H9 (cell line): ENCODE measurements at regions not wholly inside any gene's neighbourhood (a gene's known extent, or its start where the extent isn't known, plus 50 kb on each side); places are given as distances from the start of the nearest gene placed in this dataset.

ENCODE experiments used
- DNase-seq: peaks from one replicate; pipeline ENCODE4 v3.0.0-alpha.2; 2017
- H2AFZ ChIP-seq: one replicate; pipeline ENCODE4 v1.6.1; 2013; ENCODE audit warnings: mild to moderate bottlenecking, low read length, control low read depth, moderate library complexity
- H2AK5ac ChIP-seq: 2 replicates; pipeline ENCODE4 v1.6.1; 2013; ENCODE audit warnings: low read length, control low read depth, mixed read lengths; ENCODE audit not compliant: insufficient read length
- H2BK120ac ChIP-seq: one replicate; pipeline ENCODE4 v1.6.1; 2013; ENCODE audit warnings: low read depth, mild to moderate bottlenecking, low read length, control low read depth, inconsistent platforms; ENCODE audit not compliant: poor library complexity, severe bottlenecking
- H2BK12ac ChIP-seq: 2 replicates; pipeline ENCODE4 v1.6.1; 2013; ENCODE audit warnings: low read length, control low read depth, mixed read lengths, low read depth; ENCODE audit not compliant: insufficient read length
- H2BK15ac ChIP-seq: 2 replicates; pipeline ENCODE4 v1.6.1; 2013; ENCODE audit warnings: low read depth, low read length, control low read depth
- H2BK20ac ChIP-seq: one replicate; pipeline ENCODE4 v1.6.1; 2013; ENCODE audit warnings: low read depth, mild to moderate bottlenecking, low read length, control low read depth, inconsistent platforms; ENCODE audit not compliant: poor library complexity, severe bottlenecking
- H2BK5ac ChIP-seq: 2 replicates; pipeline ENCODE4 v1.6.1; 2013; ENCODE audit warnings: low read length, control low read depth, mixed read lengths; ENCODE audit not compliant: insufficient read length
- H3K14ac ChIP-seq: 2 replicates; pipeline ENCODE4 v1.6.1; 2013; ENCODE audit warnings: low read length, control low read depth; ENCODE audit not compliant: insufficient read depth
- H3K18ac ChIP-seq: 2 replicates; pipeline ENCODE4 v1.6.1; 2013; ENCODE audit warnings: low read depth, mild to moderate bottlenecking, mixed read lengths, low read length, control low read depth; ENCODE audit not compliant: insufficient read length
- H3K23ac ChIP-seq: 2 replicates; pipeline ENCODE4 v1.6.1; 2013; ENCODE audit warnings: low read length, control low read depth, mixed read lengths, low read depth; ENCODE audit not compliant: insufficient read length
- H3K23me2 ChIP-seq: 2 replicates; pipeline ENCODE4 v1.6.1; 2013; ENCODE audit warnings: low read depth, mild to moderate bottlenecking, mixed read lengths, low read length, control low read depth; ENCODE audit not compliant: insufficient read length, poor library complexity, severe bottlenecking
- H3K27ac ChIP-seq: 2 replicates; pipeline ENCODE4 v1.5.1; 2013; ENCODE audit warnings: low read length, control low read depth, mixed read lengths, low read depth; ENCODE audit not compliant: insufficient read length
- H3K27me3 ChIP-seq: 2 replicates; pipeline ENCODE4 v1.6.1; 2013; ENCODE audit warnings: low read length, control low read depth, inconsistent platforms; ENCODE audit not compliant: insufficient read depth
- H3K4ac ChIP-seq: 2 replicates; pipeline ENCODE4 v1.6.1; 2013; ENCODE audit warnings: low read depth, mild to moderate bottlenecking, control low read depth, inconsistent platforms, low read length, moderate library complexity
- H3K4me1 ChIP-seq: 2 replicates; pipeline ENCODE4 v1.6.1; 2013; ENCODE audit warnings: low read length, control low read depth, inconsistent platforms; ENCODE audit not compliant: insufficient read depth
- H3K4me2 ChIP-seq: 2 replicates; pipeline ENCODE4 v1.6.1; 2013; ENCODE audit warnings: low read length, control low read depth, mixed read lengths; ENCODE audit not compliant: insufficient read length, insufficient read depth
- H3K56ac ChIP-seq: 2 replicates; pipeline ENCODE4 v1.6.1; 2013; ENCODE audit warnings: low read depth, mild to moderate bottlenecking, mixed read lengths, low read length, control low read depth; ENCODE audit not compliant: insufficient read length
- H3K79me1 ChIP-seq: 2 replicates; pipeline ENCODE4 v1.6.1; 2013; ENCODE audit warnings: low read depth, mild to moderate bottlenecking, moderate library complexity, low read length, control low read depth, inconsistent platforms; ENCODE audit not compliant: insufficient read depth, poor library complexity, severe bottlenecking
- H3K79me2 ChIP-seq: 2 replicates; pipeline ENCODE4 v1.6.1; 2013; ENCODE audit warnings: low read length, control low read depth, inconsistent platforms; ENCODE audit not compliant: insufficient read depth
- H3K9ac ChIP-seq: 2 replicates; pipeline ENCODE4 v1.6.1; 2013; ENCODE audit warnings: low read length, control low read depth, mixed read lengths; ENCODE audit not compliant: insufficient read length; ENCODE audit errors: extremely low read depth
- H3K9me3 ChIP-seq: one replicate; pipeline ENCODE4 v1.6.1; 2013; ENCODE audit warnings: low read depth, low read length, inconsistent platforms; ENCODE audit not compliant: control insufficient read depth
- H3T11ph ChIP-seq: one replicate; pipeline ENCODE4 v1.6.1; 2013; ENCODE audit warnings: mild to moderate bottlenecking, low read length, control low read depth, inconsistent platforms
- H4K20me1 ChIP-seq: one replicate; pipeline ENCODE4 v1.6.1; 2013; ENCODE audit not compliant: control insufficient read depth, insufficient read length, insufficient read depth
- H4K5ac ChIP-seq: 2 replicates; pipeline ENCODE4 v1.6.1; 2013; ENCODE audit warnings: low read depth, mild to moderate bottlenecking, mixed read lengths, low read length, control low read depth; ENCODE audit not compliant: insufficient read length
- H4K8ac ChIP-seq: replicated peaks from 2 replicates; pipeline ENCODE4 v1.6.1; 2013; ENCODE audit warnings: low read length, control low read depth, mixed read lengths, low read depth; ENCODE audit not compliant: insufficient read length
- H4K91ac ChIP-seq: 2 replicates; pipeline ENCODE4 v1.6.1; 2013; ENCODE audit warnings: low read depth, mild to moderate bottlenecking, moderate library complexity, mixed read lengths, low read length, control low read depth; ENCODE audit not compliant: insufficient read length
- H3K27ac Mint-ChIP-seq, 3 experiments: 2 replicates in 2 of 3; 3 replicates in 1 of 3; pipeline ENCODE4 v1.8.0; 2020 to 2021; ENCODE audit warnings: mixed read lengths in 3 of 3, mild to moderate bottlenecking in 1 of 3, moderate library complexity in 1 of 3
- H3K27me3 Mint-ChIP-seq: 2 replicates; pipeline ENCODE4 v1.8.0; 2021; ENCODE audit warnings: low read depth, mild to moderate bottlenecking, moderate library complexity, mixed read lengths
- H3K36me3 Mint-ChIP-seq, 3 experiments: 2 replicates in 2 of 3; 3 replicates in 1 of 3; pipeline ENCODE4 v1.8.0; 2020 to 2021; ENCODE audit warnings: low read depth in 3 of 3, mixed read lengths in 3 of 3; ENCODE audit not compliant: insufficient read depth in 1 of 3
- H3K4me1 Mint-ChIP-seq, 2 experiments: 2 replicates each; pipeline ENCODE4 v1.8.0; 2020; ENCODE audit warnings: mixed read lengths in 2 of 2
- H3K4me3 Mint-ChIP-seq, 2 experiments: 2 replicates in 1 of 2; 3 replicates in 1 of 2; pipeline ENCODE4 v1.8.0; 2020 to 2021; ENCODE audit warnings: mild to moderate bottlenecking in 2 of 2, mixed read lengths in 2 of 2, moderate library complexity in 1 of 2
- H3K9me3 Mint-ChIP-seq, 2 experiments: 2 replicates in 1 of 2; 3 replicates in 1 of 2; pipeline ENCODE4 v1.8.0; 2020; ENCODE audit warnings: mild to moderate bottlenecking in 2 of 2, mixed read lengths in 2 of 2, moderate library complexity in 1 of 2
- CTCF ChIP-seq: fragments of 200-600 bp; sonication (generic); conservative IDR thresholded peaks from 3 replicates; pipeline ENCODE4 v1.8.0; 2021; ENCODE audit warnings: antibody characterized with exemption, mild to moderate bottlenecking
- WGBS: extraction: QIAGEN DNeasy Blood & Tissue Kit; methylation state at CpG from one replicate; pipeline ENCODE4 v1.1.7; 2013; ENCODE audit warnings: missing lambda C conversion rate, low lambda C conversion rate, mixed read lengths; ENCODE audit not compliant: insufficient read length; ENCODE audit errors: extremely low coverage; 5-methylcytosine and 5-hydroxymethylcytosine counted together

DNA sequence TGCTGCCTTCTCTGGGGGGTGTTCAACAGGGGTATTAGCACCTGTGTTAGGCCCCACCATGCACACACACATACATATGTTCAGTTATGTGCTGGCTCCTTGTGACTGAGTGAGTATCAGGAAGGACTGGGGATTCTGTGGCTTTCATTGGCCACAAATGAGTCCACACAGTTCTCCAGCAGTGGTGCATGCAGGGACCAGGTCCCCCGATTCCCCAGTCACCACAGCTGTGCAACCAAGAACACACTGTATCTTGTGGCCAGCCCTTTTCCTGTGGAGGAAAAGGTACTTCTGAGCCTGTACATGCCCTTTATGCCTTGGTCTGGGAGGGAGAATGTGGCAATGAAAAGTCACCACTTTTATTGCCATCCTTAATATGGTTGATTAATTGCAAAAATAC lies 74.9 kb upstream of the KLF7 start:
- no peaks in the 10 kb centered on the region; a peak in 1 of 7 replicates for H3K36me3 Mint-ChIP-seq
- no peak for DNase-seq
- no peak overlapping the region for H4K5ac ChIP-seq
- no peaks in the 10 kb centered on the region for H3K79me1 ChIP-seq
- H3K18ac ChIP-seq = no peak overlapping the region
- H3K4ac ChIP-seq = no peak overlapping the region
- H3K9me3 ChIP-seq = no peaks in the 10 kb centered on the region
- H3K23me2 ChIP-seq = no peaks in the 10 kb centered on the region
- H4K91ac ChIP-seq = no peak overlapping the region
- no peaks in the 10 kb centered on the region for H3K79me2 ChIP-seq
- H3K56ac ChIP-seq = no peak overlapping the region
- H4K20me1 ChIP-seq = no peaks in the 10 kb centered on the region
- no peak overlapping the region for H3T11ph ChIP-seq
- H3K27ac ChIP-seq = no peak overlapping the region
- no peak overlapping the region for H2BK15ac ChIP-seq
- H3K23ac ChIP-seq = no peak overlapping the region
- no peak overlapping the region for H4K8ac ChIP-seq
- no peak overlapping the region for H2BK20ac ChIP-seq
- no peak overlapping the region for H3K4me3 Mint-ChIP-seq
- no peak overlapping the region for H3K4me2 ChIP-seq
- H3K4me1 ChIP-seq = no peaks in the 10 kb centered on the region
- no peak for TF ChIP-seq CTCF
- no peak overlapping the region for H2AFZ ChIP-seq
- H3K27me3 Mint-ChIP-seq = no peaks in the 10 kb centered on the region; the same call in 1 of the 2 replicates
- H2AK5ac ChIP-seq = no peak overlapping the region
- no peaks in the 10 kb centered on the region for H3K27me3 ChIP-seq
- H2BK5ac ChIP-seq = no peak overlapping the region
- WGBS = no CpG with 5 or more reads among the region's 1 CpG
- peaks cover 36% of the 10 kb centered on the region in 2 experiments for H3K4me1 Mint-ChIP-seq
- H3K9me3 Mint-ChIP-seq = no peaks in the 10 kb centered on the region
- no peak overlapping the region for H2BK12ac ChIP-seq
- H3K27ac Mint-ChIP-seq = no peak overlapping the region
- H3K9ac ChIP-seq = no peak overlapping the region
- no peak overlapping the region for H2BK120ac ChIP-seq
- no peak overlapping the region for H3K14ac ChIP-seq
